ENCODE measurements at regions not wholly inside any gene's neighbourhood (a gene's known extent, or its start where the extent isn't known, plus 50 kb on each side); places are given as distances from the start of the nearest gene placed in this dataset.
"Not testable (repeated sequence)": the region's sequence is repeated elsewhere in the genome, so short reads cannot be mapped to it uniquely, and the experiment has no call there.

GRCh38 chr1:10943991-10944730, 68.3 kb upstream of the TARDBP start:
- CTCF ChIA-PET: interaction anchor here (1.4 kb wide), 1 partner anchor 450 kb away, joined by 5 read pairs; no protein-coding TSS in a partner anchor
- Mint-ChIP-seq H3K27me3 (peaks cover 6 to 32% of the 10 kb centered on the region in 2 donors), H3K4me3 (peak overlapping the region in 3 of 7 donors; percentile 32 to 66 (median 34)), H3K9me3 (no peaks in the 10 kb centered on the region), H3K4me1 (peaks cover 14 to 35% (median 30%) of the 10 kb centered on the region in 3 donors), H3K36me3 (no peaks in the 10 kb centered on the region), H3K27ac (no peak overlapping the region)
- H3K36me3 ChIP-seq (ENCODE audit: insufficient read depth, low read length): no peaks in the 10 kb centered on the region
- no peaks in the 10 kb centered on the region for H3K9me3 ChIP-seq (ENCODE audit: low read length)
- no peak overlapping the region for H3K4me3 ChIP-seq (ENCODE audit: low read length)
- H3K27me3 ChIP-seq (ENCODE audit: insufficient read depth, low read length, poor library complexity, severe bottlenecking): no peaks in the 10 kb centered on the region
- no peak overlapping the region for H3K27ac ChIP-seq (ENCODE audit: low read depth, low read length)
- DNase-seq: no peak
- H3K4me1 ChIP-seq (ENCODE audit: insufficient read depth, low read length): peaks cover 18% of the 10 kb centered on the region
- POLR2A ChIA-PET: no interaction called here

- POLR2A ChIA-PET: no interaction called here
- no peaks in the 10 kb centered on the region for H3K9me3 Mint-ChIP-seq
- H3K27me3 ChIP-seq (ENCODE audit: insufficient read depth, low read length, poor library complexity, severe bottlenecking): no peaks in the 10 kb centered on the region
- H3K4me3 ChIP-seq (ENCODE audit: low read length): no peak overlapping the region
- H3K36me3 ChIP-seq (ENCODE audit: insufficient read depth, low read length): no peaks in the 10 kb centered on the region
- no peaks in the 10 kb centered on the region for H3K9me3 ChIP-seq (ENCODE audit: low read length)
- peaks cover 7 to 32% of the 10 kb centered on the region in 2 donors for H3K27me3 Mint-ChIP-seq
- no peaks in the 10 kb centered on the region for H3K36me3 Mint-ChIP-seq
- peaks cover 2 to 17% (median 11%) of the 10 kb centered on the region in 3 donors for H3K4me1 Mint-ChIP-seq
- no peak overlapping the region for H3K4me3 Mint-ChIP-seq
- H3K4me1 ChIP-seq (ENCODE audit: insufficient read depth, low read length): no peaks in the 10 kb centered on the region
- H3K27ac Mint-ChIP-seq: no peak overlapping the region
- H3K27ac ChIP-seq (ENCODE audit: low read depth, low read length): no peak overlapping the region
- CTCF ChIA-PET: interaction anchor here (1.2 kb wide), 1 partner anchor 14 kb away, joined by 4 read pairs; no protein-coding TSS in a partner anchor
- DNase-seq: no peak
Measured at GRCh38 chr1:10945991-10946509, 66.4 kb upstream of the TARDBP start.

GRCh38 chr1:10947181-10947580, 65.3 kb upstream of the TARDBP start:
- ChIA-PET POLR2A (no interaction called here), CTCF (no interaction called here)
- Histone ChIP-seq H3K27me3 (ENCODE audit: insufficient read depth, low read length, poor library complexity, severe bottlenecking) (no peaks in the 10 kb centered on the region), H3K36me3 (ENCODE audit: insufficient read depth, low read length) (no peaks in the 10 kb centered on the region), H3K4me1 (ENCODE audit: insufficient read depth, low read length) (no peaks in the 10 kb centered on the region), H3K4me3 (ENCODE audit: low read length) (no peak overlapping the region), H3K27ac (ENCODE audit: low read depth, low read length) (no peak overlapping the region), H3K9me3 (ENCODE audit: low read length) (no peaks in the 10 kb centered on the region)
- DNase-seq: no peak
- Mint-ChIP-seq H3K27ac (no peak overlapping the region), H3K36me3 (no peaks in the 10 kb centered on the region), H3K4me1 (peaks cover 0 to 9% (median 6%) of the 10 kb centered on the region in 3 donors), H3K27me3 (peaks cover 10 to 31% of the 10 kb centered on the region in 2 donors), H3K9me3 (no peaks in the 10 kb centered on the region), H3K4me3 (no peak overlapping the region)

GRCh38 chr1:10947691-10948462, 64.6 kb upstream of the TARDBP start:
- Mint-ChIP-seq H3K4me1 (peaks cover 0 to 8% (median 6%) of the 10 kb centered on the region in 3 donors), H3K4me3 (no peak overlapping the region), H3K27ac (peak overlapping the region in 1 of 8 donors; percentile 24), H3K9me3 (no peaks in the 10 kb centered on the region), H3K27me3 (peaks cover 8 to 24% of the 10 kb centered on the region in 2 donors), H3K36me3 (no peaks in the 10 kb centered on the region)
- Histone ChIP-seq H3K9me3 (ENCODE audit: low read length) (no peaks in the 10 kb centered on the region), H3K4me3 (ENCODE audit: low read length) (no peak overlapping the region), H3K36me3 (ENCODE audit: insufficient read depth, low read length) (no peaks in the 10 kb centered on the region), H3K27ac (ENCODE audit: low read depth, low read length) (no peak overlapping the region), H3K4me1 (ENCODE audit: insufficient read depth, low read length) (no peaks in the 10 kb centered on the region), H3K27me3 (ENCODE audit: insufficient read depth, low read length, poor library complexity, severe bottlenecking) (no peaks in the 10 kb centered on the region)
- ChIA-PET POLR2A (no interaction called here), CTCF (no interaction called here)
- no peak for DNase-seq

GRCh38 chr1:10948463-10948775, 64.0 kb upstream of the TARDBP start:
- Histone ChIP-seq H3K4me3 (ENCODE audit: low read length) (no peak overlapping the region), H3K4me1 (ENCODE audit: insufficient read depth, low read length) (no peaks in the 10 kb centered on the region), H3K27ac (ENCODE audit: low read depth, low read length) (no peak overlapping the region), H3K9me3 (ENCODE audit: low read length) (no peaks in the 10 kb centered on the region), H3K36me3 (ENCODE audit: insufficient read depth, low read length) (no peaks in the 10 kb centered on the region), H3K27me3 (ENCODE audit: insufficient read depth, low read length, poor library complexity, severe bottlenecking) (no peaks in the 10 kb centered on the region)
- ChIA-PET POLR2A (no interaction called here), CTCF (no interaction called here)
- no peak overlapping the region for H3K4me3 Mint-ChIP-seq
- peaks cover 0 to 8% (median 6%) of the 10 kb centered on the region in 3 donors for H3K4me1 Mint-ChIP-seq
- H3K27ac Mint-ChIP-seq: no peak overlapping the region
- H3K36me3 Mint-ChIP-seq: no peaks in the 10 kb centered on the region
- H3K27me3 Mint-ChIP-seq: peaks cover 8 to 20% of the 10 kb centered on the region in 2 donors
- DNase-seq: no peak
- no peaks in the 10 kb centered on the region for H3K9me3 Mint-ChIP-seq

GRCh38 chr1:10950316-10951172, 61.9 kb upstream of the TARDBP start:
- no peak for DNase-seq
- Histone ChIP-seq H3K27ac (ENCODE audit: low read depth, low read length) (no peak overlapping the region), H3K9me3 (ENCODE audit: low read length) (no peaks in the 10 kb centered on the region), H3K36me3 (ENCODE audit: insufficient read depth, low read length) (no peaks in the 10 kb centered on the region), H3K4me3 (ENCODE audit: low read length) (no peak overlapping the region), H3K27me3 (ENCODE audit: insufficient read depth, low read length, poor library complexity, severe bottlenecking) (no peaks in the 10 kb centered on the region), H3K4me1 (ENCODE audit: insufficient read depth, low read length) (no peaks in the 10 kb centered on the region)
- no peaks in the 10 kb centered on the region for H3K4me1 Mint-ChIP-seq
- POLR2A ChIA-PET: no interaction called here
- H3K9me3 Mint-ChIP-seq: no peaks in the 10 kb centered on the region
- no peaks in the 10 kb centered on the region for H3K36me3 Mint-ChIP-seq
- CTCF ChIA-PET: no interaction called here
- H3K27me3 Mint-ChIP-seq: peaks cover 5 to 6% of the 10 kb centered on the region in 2 donors
- H3K27ac Mint-ChIP-seq: no peak overlapping the region
- no peak overlapping the region for H3K4me3 Mint-ChIP-seq

- H3K27ac Mint-ChIP-seq; H3K36me3 ChIP-seq (ENCODE audit: insufficient read depth, low read length); H3K4me3 Mint-ChIP-seq; CTCF ChIA-PET; H3K27me3 Mint-ChIP-seq; H3K9me3 ChIP-seq (ENCODE audit: low read length); H3K4me3 ChIP-seq (ENCODE audit: low read length); H3K36me3 Mint-ChIP-seq; H3K4me1 Mint-ChIP-seq; H3K9me3 Mint-ChIP-seq; POLR2A ChIA-PET; DNase-seq; H3K27me3 ChIP-seq (ENCODE audit: insufficient read depth, low read length, poor library complexity, severe bottlenecking); H3K27ac ChIP-seq (ENCODE audit: low read depth, low read length); H3K4me1 ChIP-seq (ENCODE audit: insufficient read depth, low read length): not testable (repeated sequence)
Measured at GRCh38 chr1:10951298-10951697, 61.2 kb upstream of the TARDBP start.

GRCh38 chr1:10951961-10952360, 60.5 kb upstream of the TARDBP start:
- Histone ChIP-seq H3K9me3 (ENCODE audit: low read length) (no peaks in the 10 kb centered on the region), H3K27me3 (ENCODE audit: insufficient read depth, low read length, poor library complexity, severe bottlenecking) (no peaks in the 10 kb centered on the region), H3K27ac (ENCODE audit: low read depth, low read length) (no peak overlapping the region), H3K36me3 (ENCODE audit: insufficient read depth, low read length) (no peaks in the 10 kb centered on the region), H3K4me1 (ENCODE audit: insufficient read depth, low read length) (no peaks in the 10 kb centered on the region), H3K4me3 (ENCODE audit: low read length) (no peak overlapping the region)
- ChIA-PET CTCF (no interaction called here), POLR2A (no interaction called here)
- H3K36me3 Mint-ChIP-seq: no peaks in the 10 kb centered on the region
- no peak for DNase-seq
- H3K27me3 Mint-ChIP-seq: peaks cover 5 to 7% of the 10 kb centered on the region in 2 donors
- H3K4me1 Mint-ChIP-seq: no peaks in the 10 kb centered on the region
- H3K27ac Mint-ChIP-seq: peak overlapping the region in 1 of 8 donors; percentile 29
- no peaks in the 10 kb centered on the region for H3K9me3 Mint-ChIP-seq
- no peak overlapping the region for H3K4me3 Mint-ChIP-seq

Data from CD8-positive, alpha-beta memory T cell (primary cell).